Neural progenitor cell (in vitro differentiated cells): ENCODE measurements at regions not wholly inside any gene's neighbourhood (a gene's known extent, or its start where the extent isn't known, plus 50 kb on each side); places are given as distances from the start of the nearest gene placed in this dataset.
A peak's percentile ranks its signal among the peaks of the same experiment; 100 is the strongest.

ENCODE experiments used
- DNase-seq: peaks from one replicate; pipeline ENCODE4 v3.0.0-alpha.2; 2016; ENCODE audit warnings: low spot score
- H2AFZ ChIP-seq: fragments of 200-600 bp; sonication (generic); replicated peaks from 2 replicates; pipeline ENCODE4 v1.6.1; 2016; ENCODE audit warnings: antibody characterized with exemption
- H3F3A ChIP-seq: fragments of 200-600 bp; sonication (generic); 2 replicates; pipeline ENCODE4 v1.6.1; 2016; ENCODE audit warnings: antibody characterized with exemption, low read depth
- H3K27ac ChIP-seq: fragments of 200-600 bp; sonication (generic); 2 replicates; pipeline ENCODE4 v1.5.1; 2016; ENCODE audit warnings: mild to moderate bottlenecking
- H3K27me3 ChIP-seq: fragments of 200-600 bp; sonication (generic); 2 replicates; pipeline ENCODE4 v1.6.1; 2016; ENCODE audit warnings: mild to moderate bottlenecking, moderate library complexity
- H3K36me3 ChIP-seq: fragments of 200-600 bp; sonication (generic); 2 replicates; pipeline ENCODE4 v1.5.1; 2016
- H3K4me1 ChIP-seq: fragments of 200-600 bp; sonication (generic); 2 replicates; pipeline ENCODE4 v1.6.1; 2016; ENCODE audit warnings: mixed run types
- H3K4me2 ChIP-seq: fragments of 200-600 bp; sonication (generic); 2 replicates; pipeline ENCODE4 v1.6.1; 2016
- H3K4me3 ChIP-seq: fragments of 200-600 bp; sonication (generic); 2 replicates; pipeline ENCODE4 v1.5.1; 2016
- H3K79me2 ChIP-seq: fragments of 200-600 bp; sonication (generic); 2 replicates; pipeline ENCODE4 v1.6.1; 2016; ENCODE audit warnings: low read depth
- H3K9ac ChIP-seq: fragments of 200-600 bp; sonication (generic); 2 replicates; pipeline ENCODE4 v1.6.1; 2016
- H3K9me3 ChIP-seq: fragments of 200-600 bp; sonication (generic); 2 replicates; pipeline ENCODE4 v1.5.1; 2016; ENCODE audit warnings: low read depth
- H4K20me1 ChIP-seq: fragments of 200-600 bp; sonication (generic); 2 replicates; pipeline ENCODE4 v1.6.1; 2016; ENCODE audit warnings: low read depth
- H3K27ac Mint-ChIP-seq: 3 replicates; pipeline ENCODE4 v1.8.0; 2021; ENCODE audit warnings: mixed read lengths
- H3K27me3 Mint-ChIP-seq: 2 replicates; pipeline ENCODE4 v1.8.0; 2022; ENCODE audit warnings: low read depth, mild to moderate bottlenecking, inconsistent platforms, moderate library complexity, mixed read lengths; ENCODE audit not compliant: insufficient read depth
- H3K36me3 Mint-ChIP-seq: 3 replicates; pipeline ENCODE4 v1.8.0; 2021; ENCODE audit warnings: mixed read lengths
- H3K4me1 Mint-ChIP-seq: 3 replicates; pipeline ENCODE4 v1.8.0; 2021; ENCODE audit warnings: mixed read lengths
- H3K4me3 Mint-ChIP-seq: 3 replicates; pipeline ENCODE4 v1.8.0; 2021; ENCODE audit warnings: mild to moderate bottlenecking, moderate library complexity, mixed read lengths
- H3K9me3 Mint-ChIP-seq: 3 replicates; pipeline ENCODE4 v1.8.0; 2020; ENCODE audit warnings: mixed read lengths
- EZH2 ChIP-seq: fragments of 200-600 bp; sonication (generic); IDR thresholded peaks from 2 replicates; pipeline ENCODE4 v1.6.1; 2017; ENCODE audit warnings: antibody characterized with exemption, mild to moderate bottlenecking, moderate library complexity
- EZH2phosphoT487 ChIP-seq: fragments of 200-600 bp; sonication (generic); IDR thresholded peaks from 2 replicates; pipeline ENCODE4 v1.6.1; 2017; ENCODE audit warnings: antibody characterized with exemption
- TF ChIP-seq, protein P1 (sequence below): fragments of 200-600 bp; sonication (generic); IDR thresholded peaks from 2 replicates; pipeline ENCODE4 v1.5.1; 2017; ENCODE audit warnings: antibody characterized with exemption, mild to moderate bottlenecking

- H3K27ac ChIP-seq: no peak overlapping the region
- H3K36me3 ChIP-seq: no peaks in the 10 kb centered on the region
- H3K9me3 Mint-ChIP-seq: peaks cover 5% of the 10 kb centered on the region
- H3K79me2 ChIP-seq: no peaks in the 10 kb centered on the region
- H3K36me3 Mint-ChIP-seq: no peaks in the 10 kb centered on the region
- peaks cover 7% of the 10 kb centered on the region for H3F3A ChIP-seq
- H2AFZ ChIP-seq: no peak overlapping the region
- H3K4me1 ChIP-seq: peaks cover 26% of the 10 kb centered on the region
- H3K9me3 ChIP-seq: no peaks in the 10 kb centered on the region
- DNase-seq: peak; percentile 33
- no peak overlapping the region for H3K4me3 ChIP-seq
- H3K27me3 Mint-ChIP-seq: peaks cover 2% of the 10 kb centered on the region
- H3K9ac ChIP-seq: no peak overlapping the region
- H3K4me3 Mint-ChIP-seq: no peak overlapping the region
- H3K27me3 ChIP-seq: no peaks in the 10 kb centered on the region
- no peak overlapping the region for H3K27ac Mint-ChIP-seq
- no peaks in the 10 kb centered on the region for H4K20me1 ChIP-seq
- H3K4me2 ChIP-seq: no peak overlapping the region
- TF ChIP-seq EZH2 (no peak), EZH2phosphoT487 (no peak)
- TF ChIP-seq, protein P1, sequence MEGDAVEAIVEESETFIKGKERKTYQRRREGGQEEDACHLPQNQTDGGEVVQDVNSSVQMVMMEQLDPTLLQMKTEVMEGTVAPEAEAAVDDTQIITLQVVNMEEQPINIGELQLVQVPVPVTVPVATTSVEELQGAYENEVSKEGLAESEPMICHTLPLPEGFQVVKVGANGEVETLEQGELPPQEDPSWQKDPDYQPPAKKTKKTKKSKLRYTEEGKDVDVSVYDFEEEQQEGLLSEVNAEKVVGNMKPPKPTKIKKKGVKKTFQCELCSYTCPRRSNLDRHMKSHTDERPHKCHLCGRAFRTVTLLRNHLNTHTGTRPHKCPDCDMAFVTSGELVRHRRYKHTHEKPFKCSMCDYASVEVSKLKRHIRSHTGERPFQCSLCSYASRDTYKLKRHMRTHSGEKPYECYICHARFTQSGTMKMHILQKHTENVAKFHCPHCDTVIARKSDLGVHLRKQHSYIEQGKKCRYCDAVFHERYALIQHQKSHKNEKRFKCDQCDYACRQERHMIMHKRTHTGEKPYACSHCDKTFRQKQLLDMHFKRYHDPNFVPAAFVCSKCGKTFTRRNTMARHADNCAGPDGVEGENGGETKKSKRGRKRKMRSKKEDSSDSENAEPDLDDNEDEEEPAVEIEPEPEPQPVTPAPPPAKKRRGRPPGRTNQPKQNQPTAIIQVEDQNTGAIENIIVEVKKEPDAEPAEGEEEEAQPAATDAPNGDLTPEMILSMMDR: no peak
- H3K4me1 Mint-ChIP-seq: peaks cover 19% of the 10 kb centered on the region
These were observed 104.9 kb upstream of the NDUFV2 start for GRCh38 chr18:8997634-8998033.

GRCh38 chr18:8998481-8999217 lies 103.8 kb upstream of the NDUFV2 start:
- Mint-ChIP-seq H3K27ac (no peak overlapping the region), H3K4me1 (peaks cover 19% of the 10 kb centered on the region), H3K27me3 (peaks cover 2% of the 10 kb centered on the region), H3K9me3 (peaks cover 12% of the 10 kb centered on the region), H3K4me3 (no peak overlapping the region), H3K36me3 (no peaks in the 10 kb centered on the region)
- H4K20me1 ChIP-seq: no peaks in the 10 kb centered on the region
- H2AFZ ChIP-seq: no peak overlapping the region
- H3K4me2 ChIP-seq: peak overlapping the region; percentile 23
- no peaks in the 10 kb centered on the region for H3K9me3 ChIP-seq
- TF ChIP-seq EZH2 (no peak), EZH2phosphoT487 (no peak)
- TF ChIP-seq, protein P1: no peak
- peak; percentile 24 for DNase-seq
- peaks cover 7% of the 10 kb centered on the region for H3F3A ChIP-seq
- H3K9ac ChIP-seq: no peak overlapping the region
- no peak overlapping the region for H3K4me3 ChIP-seq
- no peaks in the 10 kb centered on the region for H3K36me3 ChIP-seq
- peaks cover 26% of the 10 kb centered on the region for H3K4me1 ChIP-seq
- H3K27me3 ChIP-seq: no peaks in the 10 kb centered on the region
- H3K27ac ChIP-seq: no peak overlapping the region
- H3K79me2 ChIP-seq: no peaks in the 10 kb centered on the region

GRCh38 chr18:8999872-9000271 lies 102.6 kb upstream of the NDUFV2 start:
- H3F3A ChIP-seq: peaks cover 7% of the 10 kb centered on the region
- H3K4me3 ChIP-seq: no peak overlapping the region
- no peak for DNase-seq
- peaks cover 19% of the 10 kb centered on the region for H3K4me1 Mint-ChIP-seq
- H3K27me3 ChIP-seq: no peaks in the 10 kb centered on the region
- no peaks in the 10 kb centered on the region for H3K9me3 ChIP-seq
- H3K79me2 ChIP-seq: no peaks in the 10 kb centered on the region
- peaks cover 12% of the 10 kb centered on the region for H3K9me3 Mint-ChIP-seq
- no peak overlapping the region for H3K4me2 ChIP-seq
- no peaks in the 10 kb centered on the region for H3K36me3 ChIP-seq
- no peaks in the 10 kb centered on the region for H4K20me1 ChIP-seq
- TF ChIP-seq EZH2: no peak
- TF ChIP-seq, protein P1: no peak
- no peak for TF ChIP-seq EZH2phosphoT487
- no peaks in the 10 kb centered on the region for H3K36me3 Mint-ChIP-seq
- H2AFZ ChIP-seq: no peak overlapping the region
- peaks cover 2% of the 10 kb centered on the region for H3K27me3 Mint-ChIP-seq
- H3K27ac Mint-ChIP-seq: no peak overlapping the region
- no peak overlapping the region for H3K27ac ChIP-seq
- no peak overlapping the region for H3K9ac ChIP-seq
- H3K4me1 ChIP-seq: peaks cover 26% of the 10 kb centered on the region
- no peak overlapping the region for H3K4me3 Mint-ChIP-seq
